Sigmoid colon (tissue), 6 donors: ENCODE measurements at regions not wholly inside any gene's neighbourhood (a gene's known extent, or its start where the extent isn't known, plus 50 kb on each side); places are given as distances from the start of the nearest gene placed in this dataset.
"Not testable (repeated sequence)": the region's sequence is repeated elsewhere in the genome, so short reads cannot be mapped to it uniquely, and the experiment has no call there.

Experiments used
- DNase-seq: peaks from one replicate; pipeline ENCODE4 v3.0.0-alpha.2; 2019
- H3K27ac ChIP-seq, 4 donors: fragments of 200-600 bp; sonication (generic); one replicate each; pipeline ENCODE4 v1.5.1; 2016 to 2019; ENCODE audit warnings: mild to moderate bottlenecking in 1 of 4
- H3K27me3 ChIP-seq, 3 donors: fragments of 200-600 bp; sonication (generic); one replicate each; pipeline ENCODE4 v1.5.1; 2019; ENCODE audit warnings: mild to moderate bottlenecking in 1 of 3
- H3K36me3 ChIP-seq, 4 donors: fragments of 200-600 bp; sonication (generic); one replicate each; pipeline ENCODE4 v1.5.1; 2016 to 2019
- H3K4me1 ChIP-seq, 4 donors: fragments of 200-600 bp; sonication (generic); one replicate each; pipeline ENCODE4 v1.5.1; 2017 to 2019
- H3K4me3 ChIP-seq, 4 donors: fragments of 200-600 bp; sonication (generic); one replicate each; pipeline ENCODE4 v1.5.1; 2017 to 2019; ENCODE audit warnings: mild to moderate bottlenecking in 2 of 4, moderate library complexity in 1 of 4
- H3K9me3 ChIP-seq, 4 donors: fragments of 200-600 bp in 3 of 4; sonication (generic) in 3 of 4; one replicate each; pipeline versions ENCODE4 v1.5.1 to v1.6.1; 2013 to 2019
- CTCF ChIP-seq, 4 experiments: fragments of 450-650 bp in 3 of 4; fragments of 200-600 bp in 1 of 4; IDR thresholded peaks; one replicate each; pipeline ENCODE4 v1.5.1; 2016 to 2019; ENCODE audit warnings: antibody characterized with exemption in 4 of 4, mild to moderate bottlenecking in 3 of 4, moderate library complexity in 2 of 4
- EP300 ChIP-seq, 4 donors: sonication (generic); formaldehyde crosslinking; IDR thresholded peaks; one replicate each; pipeline ENCODE4 v1.6.1; 2017; ENCODE audit warnings: antibody characterized with exemption in 4 of 4
- POLR2A ChIP-seq, 2 donors: fragments of 450-650 bp; IDR thresholded peaks; one replicate each; pipeline ENCODE4 v1.6.1; 2016; ENCODE audit warnings: antibody characterized with exemption in 2 of 2, mild to moderate bottlenecking in 2 of 2, moderate library complexity in 2 of 2
- POLR2AphosphoS5 ChIP-seq, 4 donors: sonication (generic); formaldehyde crosslinking; IDR thresholded peaks; one replicate each; pipeline ENCODE4 v1.6.1; 2017; ENCODE audit warnings: antibody characterized with exemption in 4 of 4
- WGBS, 2 donors: extraction: QIAGEN DNeasy Blood & Tissue Kit; methylation state at CpG; one replicate each; pipeline ENCODE4 v1.1.7; 2013; 5-methylcytosine and 5-hydroxymethylcytosine counted together
- intact Hi-C: fragments of 100-400 bp; cut with DNase I; formaldehyde crosslinking; loops from one replicate; pipeline ENCODE4 v1.15.1; 2023
- donor health status: healthy with polysubstance abuse.
- donor health status: healthy.

- TF ChIP-seq CTCF (IDR thresholded peaks at IDR 0.05) (no peak), EP300 (IDR thresholded peaks at IDR 0.05) (no peak), POLR2AphosphoS5 (IDR thresholded peaks at IDR 0.05) (no peak), POLR2A (IDR thresholded peaks at IDR 0.05) (no peak)
- DNase-seq: no peak
- intact Hi-C loops: no loop called here
- Histone ChIP-seq H3K4me3 (no peak overlapping the region), H3K27me3 (peaks cover 13 to 59% (median 17%) of the 10 kb centered on the region in 3 donors), H3K27ac (no peak overlapping the region), H3K36me3 (no peaks in the 10 kb centered on the region), H3K9me3 (no peaks in the 10 kb centered on the region), H3K4me1 (peaks cover 0 to 12% (median 5%) of the 10 kb centered on the region in 4 donors)
- 12 to 19% methylated on average over 26 of the region's 26 CpGs for WGBS, 2 donors
Observed at GRCh38 chr22:25281675-25282345, 62.4 kb downstream of the CRYBB2 start.

GRCh38 chr22:25282346-25282670, 62.9 kb downstream of the CRYBB2 start:
- no peak for DNase-seq
- no peaks in the 10 kb centered on the region for H3K36me3 ChIP-seq
- H3K27ac ChIP-seq: no peak overlapping the region
- no peaks in the 10 kb centered on the region for H3K9me3 ChIP-seq
- peaks cover 13 to 59% (median 17%) of the 10 kb centered on the region in 3 donors for H3K27me3 ChIP-seq
- H3K4me1 ChIP-seq: peaks cover 0 to 12% (median 5%) of the 10 kb centered on the region in 4 donors
- intact Hi-C loops: no loop called here
- WGBS, 2 donors: 2 to 8% methylated on average over 17 of the region's 17 CpGs
- TF ChIP-seq EP300 (IDR thresholded peaks at IDR 0.05): no peak
- no peak for TF ChIP-seq CTCF (IDR thresholded peaks at IDR 0.05)
- TF ChIP-seq POLR2AphosphoS5 (IDR thresholded peaks at IDR 0.05): no peak
- TF ChIP-seq POLR2A (IDR thresholded peaks at IDR 0.05): no peak
- no peak overlapping the region for H3K4me3 ChIP-seq

GRCh38 chr22:25282671-25283561, 63.5 kb downstream of the CRYBB2 start:
- intact Hi-C loops: no loop called here
- H3K36me3 ChIP-seq: no peaks in the 10 kb centered on the region
- WGBS, 2 donors: 2 to 11% methylated on average over 91 of the region's 91 CpGs
- DNase-seq: no peak
- no peaks in the 10 kb centered on the region for H3K9me3 ChIP-seq
- H3K27me3 ChIP-seq: peaks cover 13 to 59% (median 17%) of the 10 kb centered on the region in 3 donors
- TF ChIP-seq EP300 (IDR thresholded peaks at IDR 0.05): no peak
- TF ChIP-seq POLR2A (IDR thresholded peaks at IDR 0.05): no peak
- TF ChIP-seq CTCF (IDR thresholded peaks at IDR 0.05): no peak
- no peak for TF ChIP-seq POLR2AphosphoS5 (IDR thresholded peaks at IDR 0.05)
- H3K4me1 ChIP-seq: peaks cover 0 to 12% (median 5%) of the 10 kb centered on the region in 4 donors
- no peak overlapping the region for H3K4me3 ChIP-seq
- no peak overlapping the region for H3K27ac ChIP-seq

- H3K4me1 ChIP-seq, H3K27ac ChIP-seq, H3K9me3 ChIP-seq, H3K36me3 ChIP-seq, intact Hi-C loops, DNase-seq, H3K4me3 ChIP-seq: not testable (repeated sequence)
- WGBS, 2 donors: 51 to 66% methylated on average over 5 of the region's 5 CpGs
- H3K27me3 ChIP-seq: peaks cover 0 to 18% (median 2%) of the 10 kb centered on the region in 3 donors
Observed at GRCh38 chr22:25288481-25288880, 69.0 kb downstream of the CRYBB2 start.

- H3K4me1 ChIP-seq, H3K4me3 ChIP-seq, intact Hi-C loops, H3K36me3 ChIP-seq, H3K27ac ChIP-seq, H3K9me3 ChIP-seq, DNase-seq: not testable (repeated sequence)
- peaks cover 0 to 14% (median 0%) of the 10 kb centered on the region in 3 donors for H3K27me3 ChIP-seq
- WGBS, 2 donors: 75 to 83% methylated on average over 4 of the region's 4 CpGs
Observed at GRCh38 chr22:25301912-25302311, 82.5 kb downstream of the CRYBB2 start.

GRCh38 chr22:25309586-25309985, 90.1 kb downstream of the CRYBB2 start:
- H3K27ac ChIP-seq, H3K27me3 ChIP-seq, intact Hi-C loops, H3K4me1 ChIP-seq, DNase-seq, H3K4me3 ChIP-seq, H3K36me3 ChIP-seq, H3K9me3 ChIP-seq: not testable (repeated sequence)
- 34 to 47% methylated on average over 1 of the region's 4 CpGs for WGBS, 2 donors

- H3K4me3 ChIP-seq, H3K27me3 ChIP-seq, DNase-seq, H3K27ac ChIP-seq, H3K36me3 ChIP-seq, intact Hi-C loops, H3K9me3 ChIP-seq, H3K4me1 ChIP-seq: not testable (repeated sequence)
- WGBS, 2 donors: 17 to 41% methylated on average over 1 to 2 of the region's 5 CpGs
Observed at GRCh38 chr22:25311924-25312323, 92.5 kb downstream of the CRYBB2 start.
